Fibroblast of mammary gland (primary cell): ENCODE measurements at regions not wholly inside any gene's neighbourhood (a gene's known extent, or its start where the extent isn't known, plus 50 kb on each side); places are given as distances from the start of the nearest gene placed in this dataset.

ENCODE experiments used
- DNase-seq: peaks from one replicate; pipeline ENCODE4 v3.0.0-alpha.2; 2010; ENCODE audit warnings: low read depth
- H3K4me3 ChIP-seq: 2 replicates; pipeline ENCODE4 v1.5.1; 2011; ENCODE audit warnings: low read depth, mild to moderate bottlenecking, low read length, moderate library complexity; ENCODE audit not compliant: control insufficient read depth
- TF ChIP-seq, protein P1 (sequence below): conservative IDR thresholded peaks from 2 replicates; pipeline ENCODE4 v1.5.1; 2011; ENCODE audit warnings: low read depth, low read length, inconsistent platforms; ENCODE audit not compliant: control insufficient read depth, insufficient read depth

DNA sequence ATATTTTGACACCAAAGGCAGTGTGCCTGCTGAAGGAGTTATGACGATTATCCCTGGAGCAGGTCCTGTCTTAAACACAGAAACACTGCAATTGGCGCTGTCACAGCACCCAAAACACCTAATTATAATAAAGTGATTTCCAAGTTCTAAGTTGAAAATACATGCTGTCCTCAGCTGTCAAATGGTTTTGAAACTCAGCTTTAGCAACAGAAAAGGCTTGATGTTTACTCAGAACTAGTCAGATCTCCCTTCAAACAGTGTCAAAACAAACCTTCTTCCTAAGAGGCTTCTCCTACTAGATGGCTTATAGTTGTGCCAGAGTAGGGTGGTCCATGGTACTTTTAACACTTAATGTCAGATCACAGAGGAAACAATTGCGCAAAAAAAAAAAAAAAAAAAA, 87.2 kb upstream of the IRX1 start:
- DNase-seq, result no peak
- no peak overlapping the region for H3K4me3 ChIP-seq
- TF ChIP-seq, protein P1, sequence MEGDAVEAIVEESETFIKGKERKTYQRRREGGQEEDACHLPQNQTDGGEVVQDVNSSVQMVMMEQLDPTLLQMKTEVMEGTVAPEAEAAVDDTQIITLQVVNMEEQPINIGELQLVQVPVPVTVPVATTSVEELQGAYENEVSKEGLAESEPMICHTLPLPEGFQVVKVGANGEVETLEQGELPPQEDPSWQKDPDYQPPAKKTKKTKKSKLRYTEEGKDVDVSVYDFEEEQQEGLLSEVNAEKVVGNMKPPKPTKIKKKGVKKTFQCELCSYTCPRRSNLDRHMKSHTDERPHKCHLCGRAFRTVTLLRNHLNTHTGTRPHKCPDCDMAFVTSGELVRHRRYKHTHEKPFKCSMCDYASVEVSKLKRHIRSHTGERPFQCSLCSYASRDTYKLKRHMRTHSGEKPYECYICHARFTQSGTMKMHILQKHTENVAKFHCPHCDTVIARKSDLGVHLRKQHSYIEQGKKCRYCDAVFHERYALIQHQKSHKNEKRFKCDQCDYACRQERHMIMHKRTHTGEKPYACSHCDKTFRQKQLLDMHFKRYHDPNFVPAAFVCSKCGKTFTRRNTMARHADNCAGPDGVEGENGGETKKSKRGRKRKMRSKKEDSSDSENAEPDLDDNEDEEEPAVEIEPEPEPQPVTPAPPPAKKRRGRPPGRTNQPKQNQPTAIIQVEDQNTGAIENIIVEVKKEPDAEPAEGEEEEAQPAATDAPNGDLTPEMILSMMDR, result no peak

DNA sequence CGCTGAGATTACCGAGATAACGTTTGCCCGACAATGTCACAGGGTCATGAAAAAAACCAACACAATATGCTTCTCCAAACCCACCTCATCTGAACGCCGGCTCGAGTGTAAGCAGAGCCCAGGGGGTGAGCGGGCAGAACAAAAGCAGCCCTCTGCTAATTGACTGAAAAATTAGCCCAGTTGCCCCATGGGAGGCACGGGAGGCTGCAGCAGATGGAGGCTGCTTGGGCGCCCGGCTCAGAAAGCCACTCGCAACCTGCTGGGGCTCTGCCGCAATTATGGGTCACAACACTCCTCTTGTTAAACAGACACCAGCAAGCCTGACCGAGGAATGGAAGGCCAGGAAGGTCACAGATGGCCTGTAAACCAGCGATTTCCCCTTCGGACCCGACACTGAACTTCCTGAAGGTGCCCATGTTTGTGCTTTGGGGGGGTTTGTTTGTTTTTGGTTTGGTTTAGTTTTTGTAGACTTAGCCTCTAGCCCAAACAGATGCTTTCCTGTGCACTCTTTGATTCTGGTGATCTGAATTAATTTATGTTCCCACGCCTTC, 104.6 kb upstream of the IRX1 start:
- no peak overlapping the region for H3K4me3 ChIP-seq
- TF ChIP-seq, protein P1, result no peak
- no peak for DNase-seq

DNA sequence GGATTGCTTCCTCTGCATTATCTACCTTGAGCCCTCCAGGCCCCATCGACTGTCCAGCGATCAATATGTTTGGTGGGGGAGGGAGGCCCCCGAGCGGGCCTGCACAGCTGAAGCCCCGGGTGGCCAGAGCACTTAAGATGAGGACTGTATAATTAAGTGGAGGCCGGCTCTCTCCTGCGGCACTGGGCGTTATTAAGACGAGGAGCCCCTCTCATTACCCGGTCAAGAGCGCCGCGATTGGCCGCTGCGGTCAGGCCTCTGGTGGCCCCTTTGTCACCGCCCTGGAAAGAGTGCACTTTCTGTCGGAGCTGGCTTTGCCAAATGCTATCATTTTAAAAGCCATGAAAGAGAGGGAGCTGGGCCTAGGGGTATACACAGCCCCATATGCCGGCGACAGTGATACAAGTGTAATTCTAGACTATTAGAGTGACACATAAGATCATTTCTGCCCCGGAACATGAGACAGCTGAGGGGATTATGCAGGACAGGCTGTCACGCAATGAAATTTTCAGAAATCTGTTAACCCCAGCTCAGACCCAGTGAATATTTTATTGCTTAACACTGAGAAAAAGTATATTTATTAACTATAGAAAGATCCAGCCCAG, 106.3 kb upstream of the IRX1 start:
- H3K4me3 ChIP-seq, result no peak overlapping the region
- no peak for DNase-seq
- TF ChIP-seq, protein P1, result no peak

DNA sequence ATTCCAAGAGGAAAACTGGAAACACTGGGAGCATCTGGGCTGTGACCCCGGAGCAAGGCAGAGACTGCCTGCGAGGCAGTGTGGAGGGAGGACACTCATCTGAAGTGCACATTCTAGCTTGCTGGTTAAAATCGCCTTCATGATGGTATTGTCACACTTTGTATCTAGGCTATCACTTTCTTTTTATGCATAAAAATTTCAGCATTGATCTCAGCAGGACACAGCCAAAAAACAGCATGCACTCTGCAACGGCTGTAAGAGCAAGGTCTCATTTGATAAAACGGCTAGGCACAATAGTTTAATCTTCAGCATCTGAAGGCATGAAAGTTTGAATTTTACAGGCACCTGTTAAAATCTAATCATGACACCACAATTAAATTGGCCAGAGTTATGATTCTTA, 110.8 kb upstream of the IRX1 start:
- no peak overlapping the region for H3K4me3 ChIP-seq
- DNase-seq, result no peak
- TF ChIP-seq, protein P1, result no peak

DNA sequence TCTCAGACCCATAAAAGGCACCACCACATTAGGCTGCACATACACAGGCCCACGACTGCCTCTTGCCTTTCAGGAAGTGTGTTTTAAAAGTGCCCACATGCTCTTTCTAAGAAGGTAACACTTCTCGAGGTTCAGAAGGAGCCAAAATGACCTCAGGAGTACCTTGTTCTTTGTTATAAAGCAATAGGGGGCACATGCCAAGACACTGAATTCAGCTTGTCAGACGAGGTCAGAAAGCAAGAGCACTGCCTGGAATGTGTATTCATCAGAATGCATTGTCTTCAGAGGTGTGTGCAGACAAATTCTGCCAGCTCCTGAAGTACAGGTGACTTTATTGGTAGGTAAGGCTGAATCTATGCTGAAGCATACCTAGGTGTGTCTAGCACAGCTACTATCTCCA, 114.5 kb upstream of the IRX1 start:
- no peak overlapping the region for H3K4me3 ChIP-seq
- TF ChIP-seq, protein P1, result no peak
- DNase-seq, result no peak

DNA sequence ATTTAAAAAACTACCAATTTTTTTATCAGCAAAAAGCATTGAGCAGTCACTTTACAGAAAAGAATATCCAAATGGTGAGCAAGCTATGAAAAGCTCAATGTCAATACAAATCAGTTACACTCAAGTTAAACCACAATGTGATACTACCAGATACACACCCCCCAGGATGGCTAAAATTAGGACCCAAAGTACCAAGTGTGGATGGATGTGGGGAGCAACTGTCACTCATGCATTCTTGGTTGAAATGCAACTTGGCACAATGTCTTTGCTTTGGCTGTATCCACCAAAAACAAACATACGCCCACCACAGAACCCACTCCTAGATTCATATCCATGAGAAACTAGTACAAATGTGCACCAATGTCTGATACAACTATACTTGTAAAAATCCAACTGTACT, 120.0 kb upstream of the IRX1 start:
- no peak for DNase-seq
- TF ChIP-seq, protein P1, result no peak
- H3K4me3 ChIP-seq, result no peak overlapping the region
